ENCODE measurements at regions not wholly inside any gene's neighbourhood (a gene's known extent, or its start where the extent isn't known, plus 50 kb on each side); places are given as distances from the start of the nearest gene placed in this dataset.

DNA sequence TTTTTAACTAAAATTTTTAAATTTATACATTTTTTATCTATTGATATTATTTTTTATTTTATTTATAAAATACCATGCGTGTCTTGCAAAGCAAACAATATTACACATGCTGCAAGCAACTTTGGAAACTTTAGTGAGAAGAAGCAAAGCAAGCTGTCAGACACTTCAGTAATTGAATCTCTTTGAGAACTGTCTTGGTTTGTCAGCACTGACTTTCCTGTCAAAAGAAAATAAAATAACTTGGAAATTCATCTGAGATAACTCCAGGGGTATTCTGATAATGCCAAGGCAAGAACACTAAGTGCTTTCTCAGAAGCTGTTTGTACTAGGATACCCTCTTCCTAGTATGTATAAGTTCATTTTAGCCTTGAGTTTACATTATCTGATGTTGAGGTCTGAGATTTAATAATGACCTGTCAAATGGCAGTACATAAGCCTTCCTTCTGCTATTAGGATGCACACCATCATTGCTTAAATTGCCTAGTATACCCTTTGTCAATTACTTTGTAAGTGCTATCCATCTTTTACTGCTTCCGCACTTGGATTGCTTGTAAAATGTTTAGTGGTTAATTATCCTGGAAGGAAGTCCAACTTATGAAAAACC is 624.2 kb upstream of the AGA start:
- no peak for DNase-seq

DNA sequence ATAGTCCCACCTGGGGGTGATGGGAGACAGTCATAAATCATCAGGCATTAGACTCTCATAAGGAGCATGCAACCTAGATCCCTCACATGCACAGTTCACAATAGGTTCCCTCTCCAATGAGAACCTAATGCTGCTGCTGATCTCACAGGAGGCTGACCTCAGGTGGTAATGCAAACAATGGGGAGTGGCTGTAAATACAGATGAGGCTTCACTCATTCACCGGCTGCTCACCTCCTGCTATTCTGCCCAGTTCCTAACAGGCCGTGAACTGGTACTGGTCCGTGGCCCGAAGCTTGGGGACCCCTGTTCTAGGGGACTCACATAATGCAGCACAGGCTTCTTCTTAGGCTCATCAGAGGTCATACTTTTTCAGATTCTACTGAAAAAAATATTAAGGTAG is 625.9 kb upstream of the AGA start:
- DNase-seq = no peak

DNA sequence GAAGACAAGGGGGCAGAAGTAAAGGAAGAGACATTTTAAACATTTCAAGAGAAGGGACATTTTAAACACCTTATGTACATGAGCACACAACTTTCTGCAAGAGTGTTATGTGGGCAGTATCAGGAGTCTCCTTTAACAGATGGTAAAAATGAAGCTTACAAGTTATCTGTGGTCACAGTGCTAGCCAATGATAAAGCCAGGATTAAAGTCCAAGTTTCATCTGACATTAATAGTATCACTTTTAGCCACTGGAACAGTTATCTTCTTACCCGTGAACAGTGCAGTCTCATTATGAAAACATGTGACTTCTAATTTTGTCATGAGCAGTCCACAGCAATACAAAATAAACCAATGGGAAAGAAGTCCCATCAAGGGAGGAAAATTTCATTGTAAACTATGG is 627.9 kb upstream of the AGA start:
- no peak for DNase-seq

DNA sequence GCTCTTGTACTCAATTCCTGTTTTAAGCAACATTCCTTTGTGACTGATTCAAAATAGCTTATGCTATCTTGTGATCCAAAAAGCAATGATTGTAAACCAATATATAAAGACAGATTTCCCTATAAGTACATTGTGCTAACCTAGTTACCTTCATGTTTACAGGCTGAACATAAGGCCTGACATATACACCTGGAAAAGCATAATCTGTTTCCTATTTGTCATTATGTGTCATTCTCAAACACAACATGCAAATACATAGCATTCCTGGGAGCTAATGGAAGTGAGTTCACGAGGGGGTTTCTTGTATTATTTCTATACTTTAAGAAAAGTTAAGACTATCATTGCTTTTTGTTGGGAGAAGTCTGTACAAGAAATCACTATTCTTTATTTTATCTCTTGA is 638.1 kb upstream of the AGA start:
- no peak for DNase-seq

DNA sequence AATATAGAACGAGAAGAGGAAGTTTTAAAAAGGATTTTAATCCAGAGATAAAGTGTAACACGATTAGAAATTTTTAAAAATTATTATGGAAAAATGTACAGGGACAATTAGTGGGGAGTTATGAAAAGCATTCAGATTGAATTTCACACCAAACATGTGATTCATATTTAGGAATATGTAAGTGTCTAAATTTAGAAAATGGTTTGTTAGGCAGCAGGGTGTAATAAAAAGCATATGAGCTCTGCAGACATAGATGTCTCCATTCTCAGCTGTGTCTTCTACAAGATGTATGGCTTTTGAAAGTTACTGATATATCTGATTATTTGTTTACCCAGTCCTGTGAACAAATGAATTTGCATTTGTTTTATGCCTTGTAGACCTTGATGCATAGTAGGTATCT is 638.9 kb upstream of the AGA start:
- no peak for DNase-seq

DNA sequence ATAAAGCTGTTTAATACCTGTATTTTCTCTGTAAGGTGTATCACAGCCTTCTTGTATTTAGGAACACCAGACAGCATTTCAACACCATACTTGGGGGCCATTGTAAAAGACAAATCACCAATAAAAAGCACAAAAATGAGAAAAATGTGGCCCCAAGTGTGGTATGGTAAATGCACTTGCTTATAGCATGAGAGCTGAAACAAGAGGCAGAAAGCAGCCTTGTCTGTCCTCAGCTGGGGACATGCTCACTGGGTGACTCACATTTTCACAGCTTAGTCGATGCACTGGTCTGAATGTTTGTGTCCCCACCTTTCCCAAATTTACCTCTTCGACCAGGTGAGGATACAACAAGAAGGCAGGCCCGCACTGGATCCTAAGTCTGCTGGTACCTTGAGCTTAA is 639.7 kb upstream of the AGA start:
- no peak for DNase-seq

DNA sequence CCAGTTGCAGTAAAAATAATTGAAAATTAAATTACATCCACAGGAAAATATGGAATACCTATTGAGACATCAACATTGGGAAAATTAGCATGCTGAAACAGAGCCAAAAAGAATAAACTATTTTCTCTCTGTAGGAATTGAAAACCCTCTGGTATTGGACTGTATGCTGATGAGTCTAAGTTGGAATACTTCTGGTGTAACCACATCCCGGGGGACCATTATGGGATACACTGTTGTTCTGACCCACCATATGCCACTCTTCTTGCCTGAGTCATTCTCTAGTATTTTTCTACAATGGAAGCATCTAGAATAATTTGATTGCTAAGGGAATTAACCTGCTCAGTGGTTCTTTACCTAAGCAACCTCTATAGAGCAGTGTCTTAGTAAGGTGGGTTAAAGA is 640.7 kb upstream of the AGA start:
- DNase-seq = no peak

DNA sequence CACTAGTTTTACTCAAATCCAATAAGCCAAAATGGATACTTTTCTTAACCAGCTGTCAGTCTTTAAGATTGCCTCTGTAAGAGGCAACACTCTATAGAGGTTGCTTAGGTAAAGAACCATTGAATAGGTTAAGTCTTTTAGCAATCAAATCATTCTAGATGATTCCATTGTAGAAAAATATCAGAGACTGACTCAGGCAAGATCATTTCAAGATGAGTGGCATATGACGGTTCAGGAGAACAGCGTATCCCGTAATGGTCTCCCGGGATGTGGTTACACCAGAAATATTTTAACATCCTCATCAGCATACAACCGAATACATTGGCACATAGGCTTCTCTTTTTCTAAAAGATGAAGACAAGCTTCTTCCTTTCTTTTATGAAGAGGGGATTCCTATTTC is 641.7 kb upstream of the AGA start:
- DNase-seq = no peak

DNA sequence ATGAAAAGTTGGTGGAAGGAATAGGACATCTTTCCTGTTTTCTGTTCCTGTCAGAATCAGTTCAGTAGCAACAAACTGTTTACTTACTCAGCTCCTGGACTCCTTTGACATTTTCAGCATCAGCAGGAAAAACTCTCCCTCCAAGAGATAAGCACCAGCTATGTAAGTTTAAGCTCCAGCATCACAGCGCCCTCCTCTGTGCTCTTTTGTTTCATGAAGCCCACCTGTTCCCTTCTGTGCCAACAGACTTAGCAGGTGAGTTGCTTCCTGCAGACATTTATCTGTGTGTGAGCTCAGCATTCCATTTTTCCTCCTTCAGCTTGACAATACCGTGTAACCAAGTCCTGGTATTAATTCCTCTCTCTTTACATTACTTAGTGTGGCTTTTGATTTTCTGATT is 644.1 kb upstream of the AGA start:
- no peak for DNase-seq

DNA sequence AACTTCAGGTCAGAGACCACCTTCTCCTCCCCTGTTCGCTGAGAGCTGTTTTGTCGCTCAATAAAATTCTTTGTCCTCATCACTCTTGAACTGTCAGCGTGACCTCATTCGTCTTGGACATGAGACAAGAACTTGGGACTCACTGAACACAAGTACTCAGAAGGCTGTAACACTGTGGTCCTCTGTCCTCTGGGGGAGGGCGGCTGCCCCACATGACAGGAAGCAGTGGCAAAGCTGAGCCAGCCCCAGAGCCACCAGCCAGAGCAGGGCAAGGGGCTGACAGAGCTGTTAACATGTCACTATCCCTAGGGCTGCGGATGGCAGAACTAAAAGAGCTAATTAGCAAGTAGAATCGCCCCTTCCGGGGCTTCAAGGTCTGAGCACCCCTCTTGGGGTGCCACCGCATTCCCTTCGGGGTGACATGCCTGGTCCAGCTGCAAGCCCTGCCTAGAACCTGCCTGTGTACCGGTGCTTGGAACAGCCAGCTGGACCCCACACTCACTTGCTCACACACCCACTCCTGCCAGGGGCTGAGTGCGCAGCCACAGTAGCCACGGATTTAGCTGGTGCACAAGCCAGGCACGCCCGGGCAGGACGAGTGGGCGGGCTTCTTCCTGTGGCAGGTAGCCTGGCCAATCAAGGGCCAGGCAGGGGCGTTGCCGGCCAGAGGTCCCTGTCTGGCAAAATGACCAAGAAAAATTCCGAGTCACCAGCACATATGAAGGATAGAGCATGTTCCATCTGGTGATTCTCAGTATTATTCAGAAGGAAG is 648.6 kb upstream of the AGA start:
- DNase-seq = no peak

DNA sequence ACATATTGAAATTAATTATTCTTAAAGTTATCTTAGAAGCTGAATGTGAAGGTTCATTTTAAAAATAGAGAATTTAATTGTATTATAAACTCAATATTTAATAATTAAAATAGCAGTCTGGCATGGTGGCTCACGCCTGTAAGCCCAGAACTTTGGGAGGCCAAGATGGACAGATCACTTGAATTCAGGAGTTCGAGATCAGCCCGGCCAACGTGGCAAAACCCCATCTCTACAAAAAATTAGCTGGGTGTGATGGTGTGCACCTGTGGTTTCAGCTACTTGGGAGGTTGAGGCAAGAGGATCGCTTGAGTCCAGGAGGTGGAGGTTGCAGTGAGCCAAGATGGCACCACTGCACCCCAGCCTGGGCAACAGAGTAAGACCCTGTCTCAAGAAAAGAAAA is 659.9 kb upstream of the AGA start:
- DNase-seq = no peak

DNA sequence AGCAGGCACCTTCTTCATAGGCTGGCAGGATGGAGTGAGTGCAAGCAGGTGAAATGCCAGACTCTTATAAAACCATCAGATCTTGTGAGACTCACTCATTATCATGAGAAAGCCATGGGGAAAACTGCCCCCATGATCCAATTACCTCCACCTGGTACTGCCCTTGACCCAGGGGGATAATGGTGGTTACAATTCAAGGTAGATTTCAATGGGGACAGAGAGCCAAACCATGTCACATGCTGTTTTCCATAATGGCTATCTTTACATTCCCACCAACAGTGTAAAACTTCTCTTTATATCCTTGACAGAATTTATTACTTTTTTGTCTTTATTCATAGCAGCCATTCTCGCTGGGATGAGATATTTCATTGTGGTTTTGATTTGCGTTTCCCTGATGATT is 663.0 kb upstream of the AGA start:
- DNase-seq = no peak

DNA sequence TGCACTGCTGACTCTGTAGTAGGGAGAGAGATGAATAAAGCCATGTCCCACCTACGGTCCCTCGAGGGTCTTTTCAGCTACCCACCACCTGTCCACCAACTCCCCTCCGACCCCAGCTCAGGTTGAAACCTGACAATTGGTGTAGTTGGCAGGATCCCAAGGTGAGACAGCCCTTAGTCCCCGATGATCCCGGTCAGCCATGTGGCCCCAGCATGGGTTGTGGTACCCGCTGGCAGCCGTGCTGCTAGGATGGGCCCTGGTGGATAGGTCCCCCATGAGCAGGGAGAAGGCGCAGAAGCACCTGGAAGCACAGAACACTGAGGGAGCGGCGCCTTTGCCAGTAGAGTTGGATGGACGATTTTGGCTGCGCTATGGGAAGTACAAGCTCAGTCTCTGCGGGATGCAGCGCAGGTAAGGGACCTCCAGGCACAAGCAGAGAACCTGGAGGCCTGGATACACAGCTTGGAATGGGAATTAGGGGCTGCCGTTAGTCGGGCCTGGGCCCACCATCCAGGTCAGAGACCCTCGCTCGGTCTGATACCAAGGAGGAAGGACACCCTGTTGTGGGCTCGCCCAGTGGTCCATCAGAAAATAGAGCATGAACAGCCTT is 694.6 kb upstream of the AGA start:
- DNase-seq = no peak

DNA sequence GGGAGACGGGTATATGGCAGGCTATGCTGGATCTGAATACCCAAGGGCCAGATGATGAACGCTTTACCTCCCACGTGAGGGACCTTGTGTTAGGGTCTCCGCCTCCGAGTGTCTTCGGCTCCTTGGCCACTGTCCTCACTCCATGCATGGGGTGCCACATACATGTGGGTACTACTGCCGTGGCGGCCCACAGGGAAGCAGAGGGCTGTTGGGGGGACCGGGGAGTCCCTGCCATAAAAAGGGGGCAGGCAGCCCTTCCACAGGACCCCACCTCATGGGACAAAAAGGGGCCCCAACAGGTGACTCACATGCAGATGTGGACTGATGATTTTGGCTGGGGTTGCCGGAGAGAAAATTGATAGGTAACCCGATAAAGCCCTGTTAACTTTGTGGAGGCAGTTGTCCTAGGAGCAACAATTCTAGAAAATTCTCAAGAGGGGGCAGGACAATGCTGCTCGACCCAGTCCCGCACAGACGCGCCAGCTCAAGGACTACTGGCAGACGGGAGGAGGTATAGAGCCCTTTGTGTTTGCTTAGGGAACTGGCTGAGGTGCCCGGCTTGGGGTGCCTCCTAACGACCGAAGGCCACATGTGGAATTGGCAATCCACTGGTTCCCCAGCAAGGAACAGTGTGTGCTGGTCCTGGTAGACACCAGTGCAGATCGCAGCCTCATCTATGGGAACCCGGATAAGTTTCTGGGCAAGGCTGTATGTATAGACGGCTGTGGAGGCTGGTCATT is 695.7 kb upstream of the AGA start:
- no peak for DNase-seq

DNA sequence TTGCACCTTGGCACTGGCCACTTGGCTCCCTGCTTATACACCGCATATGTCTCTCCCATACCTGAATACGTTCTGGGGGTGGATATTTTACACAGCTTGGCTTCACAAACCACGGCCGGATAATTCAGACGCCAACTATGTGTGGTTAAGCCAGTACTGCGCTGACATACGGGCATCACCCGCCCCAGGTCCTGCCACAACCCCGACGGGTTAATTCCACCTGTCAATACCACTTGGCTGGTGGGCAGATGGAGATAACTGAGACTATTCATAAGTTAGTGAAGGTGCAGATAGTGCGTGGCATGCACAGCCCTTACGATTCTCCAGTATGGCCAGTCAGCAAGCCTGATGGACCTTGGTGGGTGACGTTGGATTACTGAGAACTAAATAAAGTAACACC is 696.3 kb upstream of the AGA start:
- no peak for DNase-seq

DNA sequence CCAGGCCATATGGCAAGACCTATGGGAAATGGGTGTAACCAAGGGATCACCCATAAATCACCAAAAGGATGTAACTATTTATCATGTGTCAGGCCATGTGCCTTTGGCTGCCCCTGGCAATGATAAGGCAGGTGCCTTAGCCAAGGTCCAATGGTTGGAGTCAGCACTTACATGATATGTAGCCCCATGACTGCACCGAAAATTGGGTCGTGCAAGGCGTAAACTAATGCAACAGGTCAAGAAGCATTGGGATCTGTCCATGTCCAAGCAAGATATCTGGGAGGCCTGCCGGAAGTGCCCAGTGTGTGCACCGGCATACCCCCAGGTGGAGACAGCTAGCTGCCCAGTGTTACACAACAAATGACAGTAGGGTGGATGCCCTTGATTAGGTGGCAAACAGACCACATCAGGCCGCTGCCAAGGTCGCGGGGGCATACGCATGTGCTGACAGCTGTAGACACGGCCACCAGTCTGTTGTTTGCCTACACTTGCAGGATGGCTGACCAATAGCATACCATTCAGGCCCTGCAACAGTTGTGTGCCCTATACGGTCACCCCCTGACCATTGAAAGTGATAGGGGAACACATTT is 698.2 kb upstream of the AGA start:
- DNase-seq = no peak

DNA sequence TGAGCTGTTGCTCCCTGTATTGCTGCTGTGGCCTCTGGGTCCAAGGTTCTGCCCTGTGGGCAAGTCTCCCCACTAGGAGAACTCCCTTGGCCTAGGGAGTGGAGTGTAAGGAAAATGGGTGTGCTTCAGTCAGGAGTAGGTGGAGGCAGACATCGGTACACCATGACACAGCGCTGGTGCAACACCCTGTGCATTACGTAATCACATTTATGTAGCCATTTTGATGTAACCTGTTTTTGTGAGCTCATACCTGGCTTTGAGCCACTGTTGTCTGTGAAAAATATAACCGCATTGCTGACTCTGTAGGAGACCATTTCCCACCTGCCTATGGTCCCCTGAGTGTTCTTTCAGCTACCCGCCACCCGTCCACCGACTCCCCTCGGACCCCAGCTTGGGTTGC is 700.5 kb upstream of the AGA start:
- no peak for DNase-seq

DNA sequence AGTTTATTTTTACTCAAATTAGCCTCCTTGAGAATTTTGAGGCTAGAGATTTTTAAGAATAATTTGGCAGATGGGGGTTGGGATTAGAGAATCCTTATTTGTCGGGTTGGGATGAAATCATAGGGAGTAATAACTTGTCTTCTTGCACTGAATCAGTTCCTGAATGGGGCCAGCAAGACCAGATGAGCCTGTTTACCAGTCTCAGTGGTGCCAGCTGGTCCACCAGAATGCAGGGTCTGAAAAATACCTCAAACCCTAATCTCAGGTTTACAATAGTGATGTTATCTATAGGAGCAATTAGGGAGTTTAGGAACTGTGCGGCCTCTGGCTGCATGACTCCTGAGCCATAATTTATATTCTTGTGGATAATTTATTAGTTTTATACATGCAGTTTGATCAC is 705.9 kb upstream of the AGA start:
- no peak for DNase-seq

DNA sequence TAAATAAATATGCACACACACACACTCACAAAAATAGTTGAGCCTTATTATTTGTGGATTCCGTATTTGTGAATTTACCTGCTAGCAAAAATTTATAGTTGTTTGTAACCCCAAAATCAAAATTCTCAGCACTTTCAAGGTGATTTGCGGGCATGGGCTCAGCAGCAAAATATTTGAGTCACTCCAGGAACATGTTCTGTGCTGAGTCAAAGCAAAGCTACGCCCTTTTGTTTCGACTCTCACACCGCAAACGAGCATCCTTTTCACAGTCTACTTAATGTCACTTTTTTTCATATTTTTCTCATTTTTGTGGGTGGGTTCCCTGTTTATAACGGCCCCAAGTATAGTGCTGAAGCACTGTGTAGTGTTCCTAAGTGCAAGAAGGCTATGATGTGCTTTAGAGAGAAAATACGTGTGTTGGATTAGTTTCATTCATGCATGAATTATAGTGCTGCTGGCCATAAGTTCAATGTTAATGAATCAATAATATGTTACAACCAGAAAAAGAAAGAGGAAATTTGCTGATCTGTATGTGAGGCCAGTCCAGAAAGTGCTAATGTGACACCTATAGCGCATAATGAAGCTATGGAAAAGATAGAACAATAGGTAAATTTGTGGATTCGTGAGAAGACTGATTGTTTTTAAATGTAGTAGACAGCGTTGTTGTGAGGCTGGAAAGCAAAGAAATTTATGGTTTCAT is 723.2 kb upstream of the AGA start:
- no peak for DNase-seq

DNA sequence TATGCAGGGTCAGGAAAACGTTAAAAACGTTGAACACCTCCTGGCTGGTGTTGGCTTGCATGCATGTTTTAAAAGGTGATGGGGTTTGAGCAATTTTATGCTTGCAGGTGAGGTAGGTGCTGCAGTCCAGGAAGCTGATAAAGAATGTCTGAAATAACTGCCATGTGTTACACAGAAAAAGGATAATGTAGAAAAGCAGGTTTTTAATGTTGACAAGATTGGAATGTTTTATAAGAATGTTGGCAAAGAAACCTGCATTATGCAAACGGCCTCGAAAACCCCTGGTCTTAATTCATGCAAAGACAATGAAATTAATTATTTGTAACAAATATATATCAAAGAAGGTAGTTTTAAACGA is 723.7 kb upstream of the AGA start:
- DNase-seq = no peak

DNA sequence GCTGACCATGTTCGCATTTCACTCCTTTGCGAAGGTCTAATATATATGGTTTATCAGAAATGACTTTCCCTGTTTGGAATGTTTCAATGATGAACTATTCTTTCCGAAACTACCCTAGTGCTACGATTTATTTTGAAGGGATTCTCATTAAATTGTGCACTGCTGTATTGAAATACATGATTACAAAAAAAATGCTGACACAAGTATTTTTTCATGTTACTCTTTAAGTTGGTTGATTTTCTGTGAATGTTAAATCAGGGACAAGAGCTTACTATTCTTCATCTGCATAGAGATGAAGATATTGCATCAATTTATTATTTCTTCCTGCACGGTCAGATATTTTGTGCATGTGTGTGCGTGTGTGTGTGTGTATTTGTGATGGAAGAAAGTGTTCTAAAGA is 731.5 kb upstream of the AGA start:
- DNase-seq = no peak

DNA sequence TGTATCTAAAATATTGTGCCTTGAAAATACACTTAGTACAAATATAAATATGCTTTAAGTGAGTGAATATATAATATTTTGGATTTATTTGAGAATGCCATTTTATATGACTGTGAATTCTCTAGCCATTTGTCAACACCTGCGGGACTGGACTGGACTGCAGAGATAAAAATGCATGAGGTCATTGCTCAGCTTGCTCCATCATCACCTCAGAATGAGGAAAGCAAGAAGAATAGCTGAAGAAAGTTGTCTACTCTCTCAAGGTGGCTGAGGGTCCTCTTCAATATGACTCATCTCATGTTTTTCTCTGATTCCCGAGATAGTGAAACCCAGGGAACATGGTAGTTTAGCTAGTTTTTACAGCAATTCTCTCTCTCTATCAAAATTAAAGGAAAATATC is 732.5 kb upstream of the AGA start:
- DNase-seq = no peak

DNA sequence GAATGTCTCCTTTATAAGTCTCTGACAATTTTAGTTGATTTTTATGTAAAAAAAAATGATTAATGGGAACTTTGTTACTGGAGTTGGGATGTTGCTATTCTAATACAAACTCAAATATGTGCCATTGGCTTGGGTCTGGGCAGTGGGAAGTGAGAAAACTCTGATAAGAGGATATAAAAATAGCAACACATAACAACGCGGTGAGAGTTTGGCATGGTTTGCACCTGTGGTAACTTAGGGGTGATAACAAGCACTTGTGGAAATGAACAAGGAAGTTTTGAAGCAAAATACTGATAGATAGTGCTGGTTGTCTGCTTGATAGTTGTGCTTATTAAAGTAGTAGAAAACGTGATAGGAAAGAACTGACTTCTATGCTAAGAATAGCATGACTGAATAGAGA is 743.3 kb upstream of the AGA start:
- no peak for DNase-seq
